ENCODE measurements at regions not wholly inside any gene's neighbourhood (a gene's known extent, or its start where the extent isn't known, plus 50 kb on each side); places are given as distances from the start of the nearest gene placed in this dataset.

DNA sequence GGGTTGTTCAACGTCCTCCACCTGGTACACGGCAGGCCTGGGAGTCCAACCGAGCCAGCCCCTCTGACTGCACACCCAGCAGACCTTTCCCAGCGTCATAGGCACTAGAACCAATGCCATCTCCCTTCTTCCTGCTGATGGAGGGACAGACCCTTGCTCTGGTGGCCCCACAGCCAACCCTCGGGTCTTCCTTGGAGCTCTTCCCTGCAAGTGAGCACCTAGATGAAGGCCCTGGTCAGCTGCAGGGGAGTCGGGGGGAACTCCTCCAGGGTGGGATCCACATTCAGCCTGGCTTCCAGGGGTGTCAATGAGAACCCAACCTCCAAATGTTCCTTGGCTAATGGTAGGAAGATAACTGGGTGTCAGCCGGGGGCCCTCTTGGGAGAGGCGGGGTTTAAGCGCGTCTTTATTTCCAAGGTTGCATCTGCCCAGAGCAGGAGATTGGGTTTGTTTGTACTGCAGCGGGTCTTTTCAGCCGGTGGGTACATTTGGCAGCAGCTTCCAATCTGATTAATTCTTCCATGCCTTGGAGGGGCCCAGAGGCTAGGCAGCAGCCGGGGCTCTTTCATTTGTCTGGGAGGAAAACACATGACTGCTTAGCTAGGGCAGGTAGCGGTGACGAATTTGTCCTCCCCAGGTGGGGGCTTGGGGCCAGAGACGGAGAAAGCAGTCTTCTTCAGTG is 56.0 kb upstream of the SHISAL1 start:
- TF ChIP-seq POLR2A (IDR thresholded peaks at IDR 0.05; ENCODE audit: low read depth, low read length): no peak
- no peak for TF ChIP-seq POLR2AphosphoS5 (IDR thresholded peaks at IDR 0.05; ENCODE audit: low read depth, low read length)
- no peak for TF ChIP-seq SPI1 (IDR thresholded peaks at IDR 0.05; ENCODE audit: low read depth, low read length)
